Stimulated activated CD4-positive, alpha-beta T cell treated with anti-CD3 and anti-CD28 coated beads, Interleukin-2, amount 100 ng/mL, for 48 hours (primary cell): ENCODE measurements at regions not wholly inside any gene's neighbourhood (a gene's known extent, or its start where the extent isn't known, plus 50 kb on each side); places are given as distances from the start of the nearest gene placed in this dataset.
"Not testable (repeated sequence)": the region's sequence is repeated elsewhere in the genome, so short reads cannot be mapped to it uniquely, and the experiment has no call there.

Experiments
- DNase-seq, 2 donors: peaks; one replicate each; pipeline ENCODE4 v3.0.0-alpha.2; 2020

DNA sequence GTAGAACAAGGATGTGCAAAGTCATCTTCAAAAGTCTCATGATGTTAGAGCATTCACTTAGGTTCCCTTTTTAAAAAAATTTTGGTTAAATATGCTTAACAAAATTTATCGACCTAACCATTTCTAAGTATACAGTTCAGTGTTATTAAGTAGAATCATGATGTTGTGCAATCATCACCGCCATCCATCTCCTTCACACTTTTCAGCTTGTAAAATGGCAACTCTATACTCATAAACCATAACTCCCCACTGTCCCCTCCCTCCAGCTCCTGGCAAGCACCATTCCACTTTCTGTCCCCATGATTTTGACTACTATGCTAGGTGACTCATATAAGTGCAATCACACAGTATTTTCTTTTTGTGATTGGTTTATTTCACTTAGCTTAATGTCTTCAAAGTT is 895.0 kb downstream of the TBL1XR1 start:
- no peak for DNase-seq

DNA sequence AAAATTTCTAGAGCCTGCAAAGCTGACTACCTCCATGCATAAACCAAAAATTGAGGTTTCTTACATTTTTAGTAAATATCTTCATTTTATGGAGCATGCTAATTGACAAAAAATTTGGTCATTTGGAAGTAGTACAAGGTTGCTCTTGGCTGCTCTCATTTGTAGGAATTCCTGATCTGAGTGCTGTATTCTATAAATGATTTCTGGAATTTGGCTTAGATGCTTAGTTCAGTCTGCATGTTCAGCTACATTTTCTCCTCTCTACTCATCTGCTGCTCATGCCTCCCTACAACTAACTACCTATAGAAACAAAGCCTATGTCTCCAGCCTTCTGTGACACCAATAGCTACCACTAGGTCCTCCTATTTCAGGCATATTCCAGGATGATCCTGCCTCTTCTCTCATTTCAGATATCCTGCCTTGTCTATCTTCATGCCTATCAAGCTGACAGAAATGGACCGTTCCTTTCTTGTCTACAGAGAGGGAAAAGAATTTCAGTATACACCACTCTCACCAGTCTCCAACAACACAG is 901.1 kb downstream of the TBL1XR1 start:
- no peak for DNase-seq

DNA sequence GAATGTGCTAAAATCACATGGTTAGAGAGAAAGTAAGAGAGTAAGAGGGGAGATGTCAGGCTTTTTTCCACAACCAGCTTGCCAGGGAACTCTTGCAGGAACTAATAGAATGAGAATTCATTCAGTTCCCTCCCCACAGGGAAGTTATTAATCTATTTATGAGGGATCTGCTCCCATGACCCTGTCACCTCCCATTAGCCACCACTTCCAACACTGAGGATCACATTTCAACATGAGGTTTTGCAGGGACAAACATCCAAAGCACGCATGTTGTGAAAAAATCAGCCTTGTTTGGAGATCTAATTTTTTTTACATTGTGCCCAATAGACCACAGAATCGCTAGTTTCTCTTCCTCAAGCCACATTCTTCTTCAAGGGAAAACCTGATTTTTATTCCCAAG is 904.0 kb downstream of the TBL1XR1 start:
- DNase-seq = no peak

DNA sequence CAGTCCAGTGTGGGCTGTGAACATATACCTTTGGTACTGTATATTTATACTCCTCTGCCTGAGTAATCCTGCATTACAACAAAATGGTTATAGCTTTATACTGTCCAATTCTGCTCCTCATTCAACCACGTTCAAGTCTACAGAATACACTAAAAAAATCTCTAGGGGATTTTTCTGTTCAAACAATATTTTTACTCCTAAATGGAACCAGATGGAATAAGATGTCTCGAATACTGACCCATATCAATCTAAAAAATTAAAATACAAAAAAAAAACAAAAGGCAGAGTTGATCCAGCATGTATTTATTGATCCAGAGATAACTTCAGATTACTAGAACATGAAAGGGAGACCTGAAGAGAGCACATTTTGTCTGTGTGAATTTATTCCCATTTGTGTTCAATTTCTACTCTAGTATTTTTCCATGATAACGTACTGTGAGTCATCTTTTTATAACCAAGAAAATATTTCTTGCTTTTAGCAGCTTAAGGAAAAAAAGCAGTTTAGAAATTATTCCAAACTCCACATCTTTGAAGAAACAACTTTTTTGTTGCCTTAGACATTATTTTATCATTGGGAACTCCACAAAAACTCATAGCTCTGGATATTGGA is 910.7 kb downstream of the TBL1XR1 start:
- DNase-seq = no peak

DNA sequence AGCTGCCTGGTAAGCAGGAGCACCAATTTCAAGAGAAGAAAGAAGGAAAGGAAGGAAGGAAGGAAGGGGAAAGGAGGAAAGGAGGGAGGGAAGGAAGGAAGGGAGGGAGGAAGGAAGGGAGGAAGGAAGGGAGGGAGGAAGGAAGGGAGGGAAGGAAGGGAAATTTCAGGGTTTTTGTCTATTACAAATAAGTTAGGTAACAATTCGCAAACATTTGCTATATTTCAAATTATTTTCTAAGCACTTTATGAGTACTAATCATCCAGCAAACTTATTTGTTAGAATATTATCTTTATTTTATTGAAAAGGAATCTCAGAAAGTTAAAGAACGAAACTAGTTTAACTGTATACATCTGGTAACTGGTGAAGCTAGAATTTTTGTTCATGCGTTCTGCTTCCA is 921.7 kb downstream of the TBL1XR1 start:
- DNase-seq = no peak

DNA sequence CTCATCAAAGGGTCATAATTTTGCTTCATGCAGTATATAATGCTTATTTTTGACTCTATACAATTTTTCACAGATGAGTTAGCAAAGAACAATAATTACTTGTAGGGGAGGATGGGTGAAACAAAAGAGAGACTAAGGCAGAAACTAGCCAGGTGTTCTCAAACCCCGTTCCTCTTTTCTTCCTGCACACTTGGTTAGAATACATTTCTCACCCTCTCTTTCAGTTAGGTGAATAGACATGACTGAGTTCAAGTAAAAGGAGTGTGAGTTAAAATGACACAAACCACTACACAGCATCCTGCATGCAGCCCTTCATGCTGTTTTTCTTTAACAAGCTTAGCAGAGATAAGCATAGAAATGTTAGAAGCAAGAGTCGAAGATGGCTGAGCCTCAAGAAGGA is 922.2 kb downstream of the TBL1XR1 start:
- DNase-seq = no peak

DNA sequence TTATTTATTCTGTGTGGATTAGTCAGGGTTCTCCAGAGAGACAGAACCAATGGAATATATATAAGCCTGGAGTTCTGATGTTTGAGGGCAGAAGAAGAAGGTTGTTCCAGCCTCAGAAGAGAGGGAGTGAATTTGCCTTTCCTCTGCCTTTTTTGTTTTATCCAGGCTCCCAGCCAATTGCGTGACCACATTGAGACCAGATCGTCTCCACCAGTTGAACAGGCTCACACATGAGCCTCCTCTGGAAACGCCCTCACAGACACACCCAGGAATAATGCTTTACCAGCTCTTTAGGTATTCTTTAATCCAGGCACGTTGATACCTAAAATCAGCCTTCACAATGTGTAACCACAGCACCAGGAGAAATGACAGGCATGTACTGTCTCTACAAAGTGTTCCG is 923.1 kb downstream of the TBL1XR1 start:
- no peak for DNase-seq

DNA sequence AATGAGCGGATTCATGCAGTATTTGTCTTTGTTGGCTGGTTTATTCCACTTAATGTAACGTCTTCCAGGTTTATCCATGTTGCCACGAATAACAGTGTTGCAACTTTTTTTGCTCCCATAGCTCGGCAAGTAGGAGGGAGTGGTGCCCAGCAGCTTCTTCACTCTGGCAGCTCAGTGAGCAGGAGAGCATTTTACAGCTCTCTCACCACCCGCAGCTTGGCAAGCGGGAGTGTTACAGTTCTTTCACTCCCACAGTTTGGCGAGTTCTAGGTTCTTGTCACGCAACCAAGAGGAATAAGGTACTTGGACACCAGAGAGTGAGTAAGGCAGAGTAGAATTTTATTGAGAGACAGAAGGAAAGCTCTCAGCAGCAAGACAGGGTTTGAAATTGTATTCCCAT is 935.2 kb downstream of the TBL1XR1 start:
- no peak for DNase-seq

DNA sequence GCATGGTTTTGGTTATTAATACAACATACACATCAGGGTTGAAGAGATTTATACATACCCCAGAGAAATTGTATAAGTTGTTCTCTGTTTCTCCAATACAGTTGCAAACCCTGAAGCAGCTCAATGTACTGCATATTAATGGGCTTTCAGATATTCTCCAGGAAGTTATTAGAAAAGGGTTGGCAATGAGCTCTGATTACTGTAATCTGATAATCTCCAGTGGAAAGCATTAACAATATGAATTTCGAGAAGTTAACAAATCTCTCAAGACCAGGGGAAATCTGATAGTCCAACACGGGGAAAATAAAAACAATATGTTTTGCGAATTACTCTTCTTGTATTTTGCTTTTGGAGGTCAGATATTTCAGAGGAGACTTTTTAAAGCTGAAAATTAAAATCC is 950.1 kb downstream of the TBL1XR1 start:
- DNase-seq = no peak

DNA sequence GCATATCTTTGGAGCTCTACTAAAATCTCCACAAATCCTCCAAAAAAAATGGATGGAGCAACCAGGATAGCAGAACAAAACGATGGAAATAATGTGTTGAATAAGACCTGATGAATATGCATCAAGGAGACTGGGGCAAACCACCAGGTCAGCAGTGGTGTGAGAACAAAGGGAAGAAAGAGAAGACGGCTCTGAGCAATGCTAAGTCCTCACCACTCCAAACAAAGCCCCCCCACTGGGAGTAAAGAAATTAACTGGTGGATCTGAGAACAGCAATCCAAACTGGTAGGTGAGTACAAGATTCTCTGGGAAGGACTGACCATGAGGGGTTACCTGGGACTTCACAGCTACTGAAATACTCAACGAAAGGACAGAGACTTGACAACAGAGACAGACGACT is 977.3 kb downstream of the TBL1XR1 start:
- DNase-seq = no peak

DNA sequence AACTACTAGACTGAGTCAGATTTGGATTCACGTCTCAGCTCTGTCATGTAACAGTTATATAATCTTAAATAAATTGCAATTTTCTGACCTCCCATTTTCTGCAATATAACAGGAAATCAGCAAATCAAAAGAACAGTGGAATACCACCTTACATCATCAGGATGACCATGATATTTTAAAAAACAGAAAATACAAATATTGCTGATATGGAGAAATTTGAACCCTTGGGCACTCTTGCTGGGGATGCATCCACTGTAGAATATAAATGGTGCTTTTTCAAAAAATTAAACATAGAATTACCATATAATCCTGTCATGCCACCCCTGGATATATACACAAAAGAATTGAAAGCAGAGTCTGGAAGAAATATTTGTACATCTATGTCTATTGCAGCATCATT is 982.5 kb downstream of the TBL1XR1 start:
- no peak for DNase-seq

DNA sequence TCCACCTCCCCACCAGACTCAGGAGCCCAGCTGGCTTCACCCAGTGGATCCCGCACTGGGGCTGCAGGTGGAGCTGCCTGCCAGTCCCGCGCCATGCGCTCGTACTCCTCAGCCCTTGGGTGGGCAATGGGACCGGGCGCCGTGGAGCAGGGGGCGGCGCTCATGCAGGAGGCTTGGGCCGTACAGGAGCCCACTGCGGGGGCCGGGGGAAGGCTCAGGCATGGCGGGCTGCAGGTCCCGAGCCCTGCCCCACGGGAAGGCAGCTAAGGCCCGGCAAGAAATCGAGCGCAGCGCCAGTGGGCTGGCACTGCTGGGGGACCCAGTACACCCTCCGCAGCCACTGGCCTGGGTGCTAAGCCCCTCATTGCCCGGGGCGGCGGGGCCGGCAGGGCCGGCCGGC is 984.0 kb downstream of the TBL1XR1 start:
- not testable (repeated sequence) for DNase-seq

DNA sequence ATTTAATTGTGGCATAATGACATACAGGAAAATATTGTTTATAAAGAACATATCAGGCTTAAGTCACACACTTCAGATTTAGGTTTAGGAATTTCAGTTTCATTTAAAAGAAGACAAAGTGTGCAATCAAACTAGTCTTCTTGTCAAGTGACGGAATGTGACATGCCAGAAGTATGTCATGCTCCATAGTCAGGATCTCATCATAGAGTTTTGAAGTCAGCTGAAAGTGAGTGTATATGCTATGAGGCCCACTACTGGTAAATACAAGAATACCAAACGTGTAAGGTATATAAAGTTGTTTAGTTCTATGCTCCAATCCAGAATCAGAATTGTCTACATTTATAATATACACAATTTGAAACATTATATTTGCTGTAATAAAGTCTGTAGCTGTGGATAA is 988.4 kb downstream of the TBL1XR1 start:
- no peak for DNase-seq

DNA sequence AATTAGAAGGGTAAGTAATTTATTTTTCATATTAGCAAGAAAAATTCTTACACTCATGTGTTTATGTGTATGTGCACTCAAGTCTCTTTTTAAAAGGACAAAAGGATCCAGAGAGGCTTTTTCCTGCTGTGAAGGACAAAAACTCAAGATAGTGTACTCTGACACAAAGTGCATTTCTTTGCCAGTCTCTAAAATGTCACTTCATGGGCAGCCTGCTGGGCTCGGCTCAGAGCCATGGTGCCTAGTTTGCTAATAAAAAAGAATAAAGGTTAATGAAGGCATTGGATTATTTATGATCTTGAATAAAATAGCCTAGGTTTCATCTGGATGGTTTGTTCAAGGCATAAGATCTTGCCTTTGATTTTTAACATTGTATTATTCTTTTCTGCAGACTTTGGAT is 989.0 kb downstream of the TBL1XR1 start:
- no peak for DNase-seq

DNA sequence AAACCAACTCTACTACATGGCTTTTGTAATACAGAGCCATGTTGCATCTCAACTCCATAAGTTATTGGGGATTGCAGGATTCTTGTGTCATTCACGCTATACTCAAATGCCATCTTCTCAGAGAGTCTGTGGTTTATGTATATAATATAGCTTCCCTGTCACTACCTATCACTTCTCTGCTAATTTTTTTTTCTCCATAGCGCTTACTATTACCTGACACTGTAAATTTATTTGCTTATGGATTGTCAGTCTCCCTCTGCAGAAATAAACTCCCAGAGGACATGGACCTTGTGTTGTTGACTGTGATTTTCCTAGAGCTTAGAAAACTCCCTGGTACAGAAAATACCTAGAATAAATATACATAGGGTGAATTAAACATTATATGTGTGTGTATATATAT is 990.5 kb downstream of the TBL1XR1 start:
- no peak for DNase-seq

DNA sequence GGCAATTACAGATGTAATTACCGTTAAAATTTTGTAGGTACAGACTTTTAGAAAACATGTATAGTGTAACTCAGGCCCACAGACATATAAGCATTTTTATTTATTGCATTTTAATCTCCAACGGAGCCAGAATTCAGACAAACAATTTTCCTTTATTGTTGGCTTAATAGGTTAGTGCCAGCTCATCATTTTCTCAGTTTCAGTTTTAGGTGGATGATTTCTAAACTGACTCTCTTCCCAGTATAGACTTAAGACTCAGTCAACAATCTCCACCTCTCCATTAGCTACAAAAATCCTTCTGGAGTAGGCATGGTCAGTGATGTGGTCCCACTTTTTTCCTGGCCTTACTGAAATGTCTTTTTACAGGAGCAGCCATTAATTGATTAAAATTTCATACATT is 994.6 kb downstream of the TBL1XR1 start:
- no peak for DNase-seq

DNA sequence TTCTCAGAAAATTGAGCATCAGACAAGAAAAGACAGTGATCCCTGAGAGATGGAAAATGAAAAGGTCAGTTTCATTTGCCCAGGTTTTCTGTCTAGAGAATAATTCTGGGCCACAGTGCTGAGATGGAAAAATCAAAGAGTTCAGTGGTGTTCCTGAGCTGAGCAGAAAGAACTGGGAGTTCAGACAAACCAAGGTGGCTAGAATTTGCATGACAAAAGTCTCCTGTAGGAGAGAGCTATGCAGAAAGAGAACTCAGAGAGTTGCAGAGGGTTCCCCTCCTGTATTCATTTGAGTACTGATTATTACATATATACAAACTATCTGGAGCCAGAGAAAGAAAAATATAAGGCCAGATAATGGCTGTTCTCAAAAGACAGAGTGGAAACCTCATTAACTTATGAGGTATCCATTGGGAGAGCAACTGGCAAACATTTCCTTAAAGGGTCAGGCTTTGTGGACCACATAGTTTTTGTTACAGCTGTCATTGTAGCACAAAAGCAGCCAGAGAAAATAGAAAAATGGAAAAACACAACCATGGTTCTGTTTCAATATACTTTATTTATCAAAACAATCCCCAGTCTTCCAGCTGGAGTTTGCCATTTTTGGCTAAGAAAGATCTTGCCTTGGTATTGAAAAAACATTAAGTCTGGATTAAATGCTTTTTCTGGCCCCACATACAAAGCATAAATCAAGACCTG is 1004.1 kb downstream of the TBL1XR1 start:
- DNase-seq = no peak

DNA sequence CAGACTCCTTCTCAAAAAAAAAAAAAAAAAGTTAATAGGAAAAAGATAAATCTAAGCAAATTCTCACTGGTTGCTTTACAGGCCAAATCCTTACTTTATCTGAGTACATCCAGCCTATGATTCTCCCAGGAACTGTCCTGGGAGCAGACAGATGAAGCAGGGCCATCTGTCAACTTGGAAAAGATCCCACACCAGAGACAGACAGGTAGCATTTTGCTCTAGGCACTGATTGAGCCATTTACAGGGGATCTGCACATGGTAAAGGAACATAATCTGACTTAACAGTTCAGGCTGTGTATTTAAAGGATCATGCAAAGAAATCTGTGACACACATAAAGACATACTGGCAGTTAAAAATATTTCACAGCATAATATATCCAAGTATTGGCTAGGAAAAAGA is 1006.5 kb downstream of the TBL1XR1 start:
- no peak for DNase-seq

DNA sequence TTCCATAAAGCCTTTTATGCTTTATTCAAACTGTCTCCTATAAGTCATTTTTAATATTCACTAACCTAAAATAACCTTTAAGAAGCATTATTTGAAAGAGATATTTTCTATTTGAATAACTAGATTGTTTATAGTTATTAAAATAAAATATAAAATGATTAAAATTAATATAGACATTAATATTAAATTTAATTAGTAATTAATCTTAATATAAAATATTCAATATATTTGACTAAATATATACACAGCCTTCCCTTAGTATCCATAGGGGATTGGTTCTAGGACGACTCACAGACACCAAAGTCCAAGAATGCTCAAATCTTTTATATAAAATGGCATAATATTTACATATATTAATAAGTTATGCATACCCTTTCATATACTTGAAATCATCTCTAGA is 1014.1 kb downstream of the TBL1XR1 start:
- no peak for DNase-seq

DNA sequence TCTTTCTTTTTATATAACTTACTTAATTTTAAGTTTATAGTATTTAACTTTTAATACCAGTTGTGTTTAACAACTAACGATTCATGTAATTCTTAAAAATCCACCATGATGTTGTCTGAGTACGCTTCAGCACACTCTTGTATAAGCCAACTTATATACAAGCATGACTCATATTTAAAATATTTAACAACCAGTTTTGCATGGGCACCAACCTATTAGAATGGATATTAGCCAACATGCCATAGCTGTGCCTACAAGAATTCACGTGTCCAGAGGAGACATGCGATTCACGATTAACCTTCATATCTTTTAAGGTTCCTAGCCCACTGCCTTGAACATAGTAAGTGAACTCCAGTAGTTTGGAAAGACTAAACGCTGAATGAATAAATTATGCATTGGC is 1023.2 kb downstream of the TBL1XR1 start:
- DNase-seq = no peak

DNA sequence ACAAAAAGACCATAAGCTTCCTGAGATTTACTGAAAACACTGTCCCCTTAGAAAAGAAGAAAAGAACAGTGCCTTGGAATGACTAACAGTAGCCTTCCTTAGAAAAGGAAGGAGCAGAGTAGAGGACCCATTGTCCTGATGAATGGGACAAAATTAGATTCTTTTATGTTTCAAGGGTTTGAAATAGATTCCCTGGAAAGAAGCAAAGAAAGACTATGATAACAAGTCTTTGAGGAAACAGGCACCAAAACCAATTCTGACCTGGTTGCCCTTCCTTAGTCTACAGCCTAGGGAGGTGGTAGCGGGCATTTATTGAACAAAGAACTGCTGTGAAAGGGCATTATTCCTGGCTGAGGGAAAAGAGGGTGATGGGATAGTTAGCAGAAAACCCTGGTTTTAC is 1024.8 kb downstream of the TBL1XR1 start:
- DNase-seq = no peak

DNA sequence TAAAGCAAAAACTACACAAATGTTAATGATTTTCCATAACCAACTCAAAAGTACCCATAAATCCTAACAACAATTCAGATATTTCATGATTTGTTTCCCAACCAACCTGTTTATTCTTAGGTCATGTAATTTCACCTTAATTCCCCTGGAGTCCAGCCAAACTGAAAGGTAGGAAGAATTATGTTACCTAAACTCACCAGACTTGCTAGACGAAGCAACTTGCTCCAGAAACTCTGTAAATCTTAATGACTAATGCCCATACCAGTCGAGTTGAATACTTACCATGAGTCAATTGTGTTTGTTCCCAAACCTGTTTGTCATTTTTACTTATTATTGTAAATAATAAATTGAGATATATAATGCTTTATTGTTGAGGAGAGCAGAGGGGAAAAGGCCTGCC is 1030.0 kb downstream of the TBL1XR1 start:
- no peak for DNase-seq

DNA sequence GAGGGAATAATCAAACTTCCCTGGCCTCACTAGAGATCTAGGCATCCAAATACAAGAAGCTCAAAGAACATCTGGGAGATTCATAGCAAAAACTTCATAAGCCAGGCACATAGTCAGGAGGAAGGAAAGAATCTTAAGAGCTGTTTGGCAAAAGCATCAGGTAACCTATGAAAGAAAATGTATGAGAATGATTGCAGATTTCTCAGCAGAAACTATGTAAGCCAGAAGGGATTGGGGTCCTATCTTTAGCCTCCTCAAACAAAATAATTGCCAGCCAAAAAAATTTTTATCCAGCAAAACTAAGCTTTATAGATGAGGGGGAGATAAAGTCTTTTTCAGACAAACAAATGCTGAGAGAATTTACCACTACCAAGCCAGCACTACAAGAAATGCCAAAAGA is 1036.3 kb downstream of the TBL1XR1 start:
- DNase-seq = no peak

DNA sequence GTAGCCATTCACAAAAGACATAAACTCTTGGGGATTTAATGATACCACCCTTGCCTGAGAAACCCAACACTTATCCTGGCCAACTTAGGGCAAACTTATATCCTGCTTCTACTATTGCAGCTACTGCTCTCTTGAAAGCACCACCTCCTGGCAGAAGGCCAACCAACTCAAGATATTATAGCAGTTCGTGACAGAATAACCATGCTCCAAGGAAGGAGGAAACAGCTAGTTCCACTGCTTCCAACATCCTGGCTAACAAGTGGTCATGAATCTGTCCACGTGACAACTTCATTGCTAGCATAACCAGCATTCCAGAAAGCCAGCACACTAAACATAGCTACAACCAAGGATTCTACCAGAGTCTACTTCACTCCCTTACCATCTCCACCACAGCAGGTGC is 1037.5 kb downstream of the TBL1XR1 start:
- no peak for DNase-seq

DNA sequence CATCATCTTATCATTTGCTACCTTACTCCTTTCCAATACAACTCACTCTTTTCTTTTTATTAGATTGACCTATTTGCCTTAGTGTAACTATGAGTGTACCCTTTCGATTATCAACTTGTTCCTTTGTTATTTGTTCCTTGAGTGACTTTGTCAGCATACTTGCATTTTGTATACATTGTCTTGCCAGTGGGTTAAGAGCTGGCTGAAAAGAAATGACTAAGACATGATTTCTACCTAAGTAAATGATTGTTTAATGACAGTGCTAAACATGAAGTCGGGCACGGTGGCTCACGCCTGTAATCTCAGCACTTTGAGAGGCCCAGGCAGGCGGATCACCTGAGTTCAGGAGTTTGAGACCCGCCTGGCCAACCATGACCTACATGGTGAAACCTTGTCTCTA is 1042.3 kb downstream of the TBL1XR1 start:
- no peak for DNase-seq
